A549 (cell line): ENCODE measurements at regions not wholly inside any gene's neighbourhood (a gene's known extent, or its start where the extent isn't known, plus 50 kb on each side); places are given as distances from the start of the nearest gene placed in this dataset.

ENCODE experiments used
- ATAC-seq, 2 experiments: fragments of 200-7000 bp in 1 of 2; fragments of >200 bp in 1 of 2; cut with Nextera tagmentation in 1 of 2; cut with Tn5 transposase in 1 of 2; 3 replicates each; pipeline versions ENCODE4 v1.8.0 to v1.9.1; 2018 to 2020; ENCODE audit warnings: mild to moderate bottlenecking in 1 of 2, moderate library complexity in 1 of 2
- CTCF ChIA-PET: fragments of 300-600 bp; sonication (Branson Sonifier 250); formaldehyde crosslinking; extraction: SDS; loops from one replicate; lab custom pipeline; 2021; ENCODE audit warnings: antibody characterized with exemption, inconsistent platforms; lab: Yijun Ruan, JAX
- POLR2A ChIA-PET: fragments of 350-600 bp; formaldehyde crosslinking; extraction: SDS; loops from one replicate; lab custom pipeline; 2021; ENCODE audit warnings: antibody characterized with exemption, inconsistent platforms; lab: Yijun Ruan, JAX
- DNase-seq, 2 experiments: peaks; one replicate each; pipeline versions ENCODE4 v3.0.0 to v3.0.0-alpha.2; 2011 to 2016; ENCODE audit warnings: low read depth in 1 of 2, low spot score in 1 of 2
- FAIRE-seq: peaks from 2 replicates; lab custom pipeline; 2011; peaks lifted over from hg19 to GRCh38; lab: Jason Lieb, UNC
- H3K27ac ChIP-seq, 2 experiments: fragments of >200 bp; sonication (Bioruptor Twin); formaldehyde crosslinking; 3 replicates each; pipeline ENCODE4 v1.5.1; 2016 to 2017
- H3K4me1 ChIP-seq: fragments of >200 bp; sonication (Bioruptor Twin); formaldehyde crosslinking; 3 replicates; pipeline ENCODE4 v1.6.1; 2016
- H3K4me2 ChIP-seq: fragments of >200 bp; sonication (Bioruptor Twin); formaldehyde crosslinking; 3 replicates; pipeline ENCODE4 v1.6.1; 2016
- H3K4me3 ChIP-seq: fragments of >200 bp; sonication (Bioruptor Twin); formaldehyde crosslinking; 3 replicates; pipeline ENCODE4 v1.5.1; 2016
- H3K9me3 ChIP-seq: fragments of >200 bp; sonication (Bioruptor Twin); formaldehyde crosslinking; 3 replicates; pipeline ENCODE4 v1.6.1; 2016
- CHD4 ChIP-seq: fragments of 200-600 bp; sonication (generic); IDR thresholded peaks from 2 replicates; pipeline ENCODE4 v1.6.1; 2016; ENCODE audit warnings: antibody characterized with exemption, mild to moderate bottlenecking, borderline replicate concordance
- EHF ChIP-seq: fragments of 250-450 bp; sonication (Bioruptor Pico); IDR thresholded peaks from 2 replicates; pipeline ENCODE4 v1.5.0; 2020; ENCODE audit warnings: mild to moderate bottlenecking
- EHMT2 ChIP-seq: fragments of 200-600 bp; sonication (generic); IDR thresholded peaks from 2 replicates; pipeline ENCODE4 v1.6.1; 2016; ENCODE audit warnings: antibody characterized with exemption, low read depth, mild to moderate bottlenecking, moderate library complexity
- FOSB ChIP-seq: fragments of 250-450 bp; sonication (Bioruptor Pico); IDR thresholded peaks from 2 replicates; pipeline ENCODE4 v1.5.0; 2020; ENCODE audit warnings: mild to moderate bottlenecking, moderate library complexity
- FOXS1 ChIP-seq: fragments of 250-450 bp; sonication (Bioruptor Pico); IDR thresholded peaks from 2 replicates; pipeline ENCODE4 v1.5.0; 2020; ENCODE audit warnings: mild to moderate bottlenecking, moderate library complexity
- HOXA7 ChIP-seq: fragments of 250-450 bp; sonication (Bioruptor Pico); IDR thresholded peaks from 2 replicates; pipeline ENCODE4 v1.5.0; 2020; ENCODE audit warnings: mild to moderate bottlenecking, moderate library complexity
- JUNB ChIP-seq: fragments of >200 bp; sonication (Bioruptor Twin); formaldehyde crosslinking; IDR thresholded peaks from 2 replicates; pipeline ENCODE4 v1.6.1; 2016
- KDM1A ChIP-seq: fragments of 200-600 bp; sonication (generic); IDR thresholded peaks from 2 replicates; pipeline ENCODE4 v1.6.1; 2016; ENCODE audit warnings: low read depth, mild to moderate bottlenecking
- MAFK ChIP-seq: fragments of 450-650 bp; IDR thresholded peaks from 2 replicates; pipeline ENCODE4 v1.6.1; 2014; ENCODE audit not compliant: partially characterized antibody
- NFE2L2 ChIP-seq: fragments of 150-350 bp; conservative IDR thresholded peaks from 2 replicates; pipeline ENCODE4 v1.6.1; 2014; ENCODE audit warnings: low read length
- POLR2A ChIP-seq: IDR thresholded peaks from 2 replicates; pipeline ENCODE4 v1.6.1; 2012; ENCODE audit warnings: mild to moderate bottlenecking, low read length
- POLR2AphosphoS2 ChIP-seq: conservative IDR thresholded peaks from 2 replicates; pipeline ENCODE4 v1.6.1; 2012; ENCODE audit warnings: low read length, improper control_type of control experiment, inconsistent platforms
- RAD21 ChIP-seq, 2 experiments: fragments of >200 bp in 1 of 2; sonication (Bioruptor Twin) in 1 of 2; formaldehyde crosslinking in 1 of 2; IDR thresholded peaks in 1 of 2; conservative IDR thresholded peaks in 1 of 2; 2 replicates in 1 of 2; 3 replicates in 1 of 2; pipeline ENCODE4 v1.6.1; 2012 to 2018; ENCODE audit warnings: inconsistent platforms in 1 of 2
- SREBF2 ChIP-seq: fragments of 450-650 bp; IDR thresholded peaks from 2 replicates; pipeline ENCODE4 v1.6.1; 2014; ENCODE audit warnings: mild to moderate bottlenecking, moderate library complexity
- TFCP2L1 ChIP-seq: fragments of 250-450 bp; sonication (Bioruptor Pico); IDR thresholded peaks from 2 replicates; pipeline ENCODE4 v1.5.0; 2021; ENCODE audit warnings: mild to moderate bottlenecking
- TP53 ChIP-seq: fragments of 250-450 bp; sonication (Bioruptor Pico); IDR thresholded peaks from 2 replicates; pipeline ENCODE4 v1.5.0; 2021; ENCODE audit warnings: mild to moderate bottlenecking, moderate library complexity
- ZC3H11A ChIP-seq: fragments of 450-650 bp; IDR thresholded peaks from 2 replicates; pipeline ENCODE4 v1.6.1; 2014; ENCODE audit warnings: antibody characterized with exemption, mild to moderate bottlenecking
- WGBS: methylation state at CpG from one replicate; pipeline ENCODE4 v1.1.6; 2017; ENCODE audit errors: missing lambda C conversion rate; 5-methylcytosine and 5-hydroxymethylcytosine counted together
- TF ChIP-seq, protein P1 (sequence below): fragments of 200-600 bp; sonication (generic); IDR thresholded peaks from 2 replicates; pipeline ENCODE4 v1.6.1; 2016; ENCODE audit warnings: antibody characterized with exemption, mild to moderate bottlenecking, moderate library complexity
- TF ChIP-seq, protein P2 (sequence below): fragments of 250-450 bp; sonication (Bioruptor Pico); IDR thresholded peaks from 2 replicates; pipeline ENCODE4 v1.5.0; 2021; ENCODE audit warnings: mild to moderate bottlenecking, moderate library complexity, borderline replicate concordance
- TF ChIP-seq, protein P3 (sequence below): fragments of >200 bp; sonication (Bioruptor Twin); formaldehyde crosslinking; IDR thresholded peaks from 2 replicates; pipeline ENCODE4 v1.6.1; 2016
- TF ChIP-seq, protein P4 (sequence below): fragments of >200 bp; sonication (Bioruptor Twin); formaldehyde crosslinking; IDR thresholded peaks from 3 replicates; pipeline ENCODE4 v1.5.1; 2016
- TF ChIP-seq, protein P5 (sequence below): fragments of 250-450 bp; sonication (Bioruptor Pico); IDR thresholded peaks from 2 replicates; pipeline ENCODE4 v1.5.0; 2020; ENCODE audit warnings: low read depth, mild to moderate bottlenecking, moderate library complexity

DNA sequence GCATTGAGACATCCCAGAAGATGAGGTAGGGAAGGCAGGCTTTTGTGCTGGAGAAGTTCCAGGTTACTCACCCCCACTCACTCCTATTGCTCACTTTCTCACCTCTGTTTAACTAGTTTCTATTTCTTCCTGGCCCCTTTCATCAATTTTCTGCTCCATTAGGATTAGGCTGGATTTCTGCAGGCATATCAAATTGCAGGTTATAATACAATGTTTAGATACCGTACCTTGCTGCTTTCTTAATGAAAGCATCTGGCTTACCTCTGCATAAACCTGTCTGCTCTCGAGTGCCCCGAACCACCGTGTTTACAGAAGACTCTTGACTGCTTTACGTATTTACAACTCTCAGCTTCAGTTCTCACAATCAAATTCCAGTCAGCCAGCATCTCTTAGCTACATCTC, 173.7 kb downstream of the ADAMTS15 start:
- DNase-seq = no peak
- H3K4me2 ChIP-seq = no peak overlapping the region

DNA sequence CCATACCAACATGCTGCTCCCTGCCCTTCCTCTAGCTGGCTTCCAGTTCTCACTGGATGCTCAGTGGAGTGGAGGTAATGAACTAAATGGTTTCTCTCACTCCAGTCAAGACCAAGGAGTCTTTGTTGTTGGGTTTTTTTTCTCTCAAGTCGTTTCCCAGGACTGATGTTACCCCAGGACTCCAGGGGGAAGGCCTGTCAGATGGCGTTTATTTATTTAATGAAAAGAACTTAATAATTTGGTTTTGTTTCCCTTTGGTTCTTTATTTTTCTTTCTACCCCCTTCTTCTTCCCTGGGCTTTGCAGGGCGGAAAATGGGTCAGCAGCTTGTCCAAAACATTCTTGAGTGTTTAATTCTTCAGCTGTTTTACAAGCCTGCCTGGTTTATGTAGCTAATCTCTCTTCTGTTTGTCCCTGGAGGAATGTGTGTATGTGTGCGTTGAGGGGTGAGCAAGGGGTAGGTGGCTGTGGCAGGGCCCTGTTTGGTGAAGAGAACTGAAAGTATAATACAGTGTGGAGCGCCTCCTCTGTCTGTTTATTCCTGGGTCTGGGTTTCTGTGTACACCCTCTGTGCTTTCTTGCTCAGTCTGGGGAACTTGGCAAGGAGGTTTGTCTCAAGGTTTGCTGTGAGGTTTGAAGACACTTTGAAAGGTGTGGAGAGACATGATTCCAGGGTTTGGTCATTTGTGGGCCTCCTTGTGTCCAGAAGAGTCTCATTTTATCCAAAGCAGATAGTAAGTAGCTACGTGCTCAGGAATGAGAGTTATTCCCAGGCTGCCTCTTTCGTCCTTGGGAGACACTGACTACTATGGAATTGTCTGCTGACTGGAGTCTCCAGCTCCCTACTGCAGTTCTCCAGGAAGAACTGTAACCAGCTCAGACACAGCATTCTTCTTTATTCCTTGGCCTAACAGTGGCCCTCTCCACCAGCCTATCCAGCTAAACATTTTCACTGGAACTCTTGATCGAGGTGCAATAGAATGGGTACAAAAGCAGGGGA, 175.5 kb downstream of the ADAMTS15 start:
- ChIA-PET POLR2A (no interaction called here), CTCF (interaction anchor here (1.2 kb wide), 1 partner anchor 11 kb away, joined by 3 read pairs; no protein-coding TSS in a partner anchor)
- 62% methylated on average over 8 of the region's 8 CpGs for WGBS
- ATAC-seq (peak in 1 of 2 experiments; percentile 44; a peak in 1 of 6 replicates), DNase-seq (no peak), FAIRE-seq (no peak)
- TF ChIP-seq FOXS1 = no peak
- Histone ChIP-seq H3K9me3 (no peaks in the 10 kb centered on the region), H3K4me3 (no peak overlapping the region), H3K4me2 (no peak overlapping the region), H3K4me1 (no peaks in the 10 kb centered on the region), H3K27ac (no peak overlapping the region)

More for the DNA sequence above, 173.7 kb downstream of the ADAMTS15 start:
- ATAC-seq = no peak
- 72% methylated on average over 5 of the region's 5 CpGs for whole genome bisulfite sequencing
- no peak overlapping the region for H3K4me3 ChIP-seq
- H3K9me3 ChIP-seq = no peaks in the 10 kb centered on the region
- H3K27ac ChIP-seq = no peak overlapping the region
- no peak for TF ChIP-seq EHF (CRISPR knock-in tag)
- TF ChIP-seq TFCP2L1 (CRISPR knock-in tag) = no peak
- TF ChIP-seq, protein P1, sequence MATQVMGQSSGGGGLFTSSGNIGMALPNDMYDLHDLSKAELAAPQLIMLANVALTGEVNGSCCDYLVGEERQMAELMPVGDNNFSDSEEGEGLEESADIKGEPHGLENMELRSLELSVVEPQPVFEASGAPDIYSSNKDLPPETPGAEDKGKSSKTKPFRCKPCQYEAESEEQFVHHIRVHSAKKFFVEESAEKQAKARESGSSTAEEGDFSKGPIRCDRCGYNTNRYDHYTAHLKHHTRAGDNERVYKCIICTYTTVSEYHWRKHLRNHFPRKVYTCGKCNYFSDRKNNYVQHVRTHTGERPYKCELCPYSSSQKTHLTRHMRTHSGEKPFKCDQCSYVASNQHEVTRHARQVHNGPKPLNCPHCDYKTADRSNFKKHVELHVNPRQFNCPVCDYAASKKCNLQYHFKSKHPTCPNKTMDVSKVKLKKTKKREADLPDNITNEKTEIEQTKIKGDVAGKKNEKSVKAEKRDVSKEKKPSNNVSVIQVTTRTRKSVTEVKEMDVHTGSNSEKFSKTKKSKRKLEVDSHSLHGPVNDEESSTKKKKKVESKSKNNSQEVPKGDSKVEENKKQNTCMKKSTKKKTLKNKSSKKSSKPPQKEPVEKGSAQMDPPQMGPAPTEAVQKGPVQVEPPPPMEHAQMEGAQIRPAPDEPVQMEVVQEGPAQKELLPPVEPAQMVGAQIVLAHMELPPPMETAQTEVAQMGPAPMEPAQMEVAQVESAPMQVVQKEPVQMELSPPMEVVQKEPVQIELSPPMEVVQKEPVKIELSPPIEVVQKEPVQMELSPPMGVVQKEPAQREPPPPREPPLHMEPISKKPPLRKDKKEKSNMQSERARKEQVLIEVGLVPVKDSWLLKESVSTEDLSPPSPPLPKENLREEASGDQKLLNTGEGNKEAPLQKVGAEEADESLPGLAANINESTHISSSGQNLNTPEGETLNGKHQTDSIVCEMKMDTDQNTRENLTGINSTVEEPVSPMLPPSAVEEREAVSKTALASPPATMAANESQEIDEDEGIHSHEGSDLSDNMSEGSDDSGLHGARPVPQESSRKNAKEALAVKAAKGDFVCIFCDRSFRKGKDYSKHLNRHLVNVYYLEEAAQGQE = no peak
- TF ChIP-seq RAD21 (conservative IDR thresholded peaks at IDR 0.05 in 1 of 2, IDR thresholded peaks at IDR 0.05 in 1 of 2) = no peak
- no peak for TF ChIP-seq NFE2L2
- no peak for FAIRE-seq
- CTCF ChIA-PET = no interaction called here
- POLR2A ChIA-PET = no interaction called here
- H3K4me1 ChIP-seq = no peaks in the 10 kb centered on the region

DNA sequence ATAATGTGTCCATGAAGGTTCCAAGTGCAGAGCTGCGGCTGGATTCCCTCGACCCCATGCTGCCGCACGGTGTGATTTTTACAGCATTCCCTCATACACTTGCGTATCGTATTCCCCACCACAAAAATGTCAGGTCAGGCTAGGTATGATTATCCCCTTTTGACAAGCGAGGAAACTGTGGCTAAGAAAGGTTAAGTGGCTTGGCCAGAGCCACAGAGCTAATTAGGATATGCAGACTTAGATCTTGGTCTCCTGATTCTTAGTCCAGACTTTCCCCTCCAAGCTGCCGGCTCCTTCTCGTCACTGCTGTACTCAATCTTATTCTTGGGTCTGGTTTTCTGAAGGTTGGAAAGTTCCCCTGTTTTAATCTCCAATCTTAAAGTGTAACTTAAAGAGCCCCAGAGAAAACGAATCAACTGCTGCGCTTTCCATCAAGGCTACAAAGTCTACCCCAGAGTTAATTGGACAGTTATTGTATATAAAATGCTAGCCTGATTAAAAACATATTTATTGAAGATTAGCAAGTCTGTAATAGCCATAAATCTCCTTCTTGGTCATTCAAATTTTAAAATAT, 176.6 kb downstream of the ADAMTS15 start:
- no peak for FAIRE-seq
- POLR2A ChIA-PET = no interaction called here

More for the DNA sequence above, 176.6 kb downstream of the ADAMTS15 start:
- no peak overlapping the region for H3K27ac ChIP-seq
- no peak for DNase-seq
- TF ChIP-seq MAFK (no peak), JUNB (no peak), KDM1A (no peak), TP53 (no peak), EHF (CRISPR knock-in tag) (no peak), FOSB (CRISPR knock-in tag) (no peak), HOXA7 (CRISPR knock-in tag) (no peak), POLR2A (no peak), CHD4 (no peak), EHMT2 (no peak), ZC3H11A (no peak), SREBF2 (no peak), POLR2AphosphoS2 (no peak)
- TF ChIP-seq, protein P2, sequence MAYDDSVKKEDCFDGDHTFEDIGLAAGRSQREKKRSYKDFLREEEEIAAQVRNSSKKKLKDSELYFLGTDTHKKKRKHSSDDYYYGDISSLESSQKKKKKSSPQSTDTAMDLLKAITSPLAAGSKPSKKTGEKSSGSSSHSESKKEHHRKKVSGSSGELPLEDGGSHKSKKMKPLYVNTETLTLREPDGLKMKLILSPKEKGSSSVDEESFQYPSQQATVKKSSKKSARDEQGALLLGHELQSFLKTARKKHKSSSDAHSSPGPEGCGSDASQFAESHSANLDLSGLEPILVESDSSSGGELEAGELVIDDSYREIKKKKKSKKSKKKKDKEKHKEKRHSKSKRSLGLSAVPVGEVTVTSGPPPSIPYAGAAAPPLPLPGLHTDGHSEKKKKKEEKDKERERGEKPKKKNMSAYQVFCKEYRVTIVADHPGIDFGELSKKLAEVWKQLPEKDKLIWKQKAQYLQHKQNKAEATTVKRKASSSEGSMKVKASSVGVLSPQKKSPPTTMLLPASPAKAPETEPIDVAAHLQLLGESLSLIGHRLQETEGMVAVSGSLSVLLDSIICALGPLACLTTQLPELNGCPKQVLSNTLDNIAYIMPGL = no peak
- TF ChIP-seq, protein P3, sequence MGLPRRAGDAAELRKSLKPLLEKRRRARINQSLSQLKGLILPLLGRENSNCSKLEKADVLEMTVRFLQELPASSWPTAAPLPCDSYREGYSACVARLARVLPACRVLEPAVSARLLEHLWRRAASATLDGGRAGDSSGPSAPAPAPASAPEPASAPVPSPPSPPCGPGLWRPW = no peak
- TF ChIP-seq, protein P4, sequence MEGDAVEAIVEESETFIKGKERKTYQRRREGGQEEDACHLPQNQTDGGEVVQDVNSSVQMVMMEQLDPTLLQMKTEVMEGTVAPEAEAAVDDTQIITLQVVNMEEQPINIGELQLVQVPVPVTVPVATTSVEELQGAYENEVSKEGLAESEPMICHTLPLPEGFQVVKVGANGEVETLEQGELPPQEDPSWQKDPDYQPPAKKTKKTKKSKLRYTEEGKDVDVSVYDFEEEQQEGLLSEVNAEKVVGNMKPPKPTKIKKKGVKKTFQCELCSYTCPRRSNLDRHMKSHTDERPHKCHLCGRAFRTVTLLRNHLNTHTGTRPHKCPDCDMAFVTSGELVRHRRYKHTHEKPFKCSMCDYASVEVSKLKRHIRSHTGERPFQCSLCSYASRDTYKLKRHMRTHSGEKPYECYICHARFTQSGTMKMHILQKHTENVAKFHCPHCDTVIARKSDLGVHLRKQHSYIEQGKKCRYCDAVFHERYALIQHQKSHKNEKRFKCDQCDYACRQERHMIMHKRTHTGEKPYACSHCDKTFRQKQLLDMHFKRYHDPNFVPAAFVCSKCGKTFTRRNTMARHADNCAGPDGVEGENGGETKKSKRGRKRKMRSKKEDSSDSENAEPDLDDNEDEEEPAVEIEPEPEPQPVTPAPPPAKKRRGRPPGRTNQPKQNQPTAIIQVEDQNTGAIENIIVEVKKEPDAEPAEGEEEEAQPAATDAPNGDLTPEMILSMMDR = no peak
- TF ChIP-seq, protein P5, sequence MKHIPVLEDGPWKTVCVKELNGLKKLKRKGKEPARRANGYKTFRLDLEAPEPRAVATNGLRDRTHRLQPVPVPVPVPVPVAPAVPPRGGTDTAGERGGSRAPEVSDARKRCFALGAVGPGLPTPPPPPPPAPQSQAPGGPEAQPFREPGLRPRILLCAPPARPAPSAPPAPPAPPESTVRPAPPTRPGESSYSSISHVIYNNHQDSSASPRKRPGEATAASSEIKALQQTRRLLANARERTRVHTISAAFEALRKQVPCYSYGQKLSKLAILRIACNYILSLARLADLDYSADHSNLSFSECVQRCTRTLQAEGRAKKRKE (CRISPR knock-in tag) = no peak
- TF ChIP-seq, all 56 proteins: peak for 0
- Histone ChIP-seq H3K9me3 (no peaks in the 10 kb centered on the region), H3K4me1 (no peaks in the 10 kb centered on the region), H3K4me2 (no peak overlapping the region), H3K4me3 (no peak overlapping the region)
- CTCF ChIA-PET = no interaction called here
- WGBS = 90% methylated on average over 11 of the region's 11 CpGs
- ATAC-seq = no peak
